ENCODE measurements at regions not wholly inside any gene's neighbourhood (a gene's known extent, or its start where the extent isn't known, plus 50 kb on each side); places are given as distances from the start of the nearest gene placed in this dataset.

- H3K4me2 ChIP-seq (ENCODE audit: low read length), result no peak overlapping the region
- H3K27me3 ChIP-seq (ENCODE audit: insufficient read depth, low read depth, low read length), result no peaks in the 10 kb centered on the region
- H3K79me2 ChIP-seq (replicated peaks; ENCODE audit: insufficient read depth, low read length), result no peaks in the 10 kb centered on the region
- no peaks in the 10 kb centered on the region for H3F3A ChIP-seq (ENCODE audit: insufficient read depth, low read length, poor library complexity, severe bottlenecking)
- no peak overlapping the region for H3K4me3 ChIP-seq (ENCODE audit: low read length)
- TF ChIP-seq REST (IDR thresholded peaks at IDR 0.05; ENCODE audit: borderline replicate concordance) (no peak), MXI1 (conservative IDR thresholded peaks at IDR 0.05; ENCODE audit: poor library complexity, severe bottlenecking) (no peak), RAD21 (conservative IDR thresholded peaks at IDR 0.05) (no peak), TAF1 (IDR thresholded peaks at IDR 0.05; ENCODE audit: low read depth) (no peak), SMC3 (conservative IDR thresholded peaks at IDR 0.05; ENCODE audit: poor library complexity) (no peak), CTCF (IDR thresholded peaks at IDR 0.05; ENCODE audit: poor library complexity, severe bottlenecking) (no peak), EP300 (conservative IDR thresholded peaks at IDR 0.05; ENCODE audit: poor library complexity, severe bottlenecking) (no peak), EZH2 (IDR thresholded peaks at IDR 0.05; ENCODE audit: borderline replicate concordance, insufficient read depth, low read length, poor library complexity, severe bottlenecking) (no peak), POLR2AphosphoS5 (IDR thresholded peaks at IDR 0.05) (no peak)
- H3K9me2 ChIP-seq (ENCODE audit: insufficient read depth, low read length), result no peaks in the 10 kb centered on the region
- H2AFZ ChIP-seq (ENCODE audit: low read depth, low read length), result no peak overlapping the region
- H3K9ac ChIP-seq (ENCODE audit: low read length), result no peak overlapping the region
- H3K27ac ChIP-seq (ENCODE audit: low read length), result no peak overlapping the region
- H3K9me3 ChIP-seq (ENCODE audit: low read length), result no peaks in the 10 kb centered on the region
- no peaks in the 10 kb centered on the region for H4K20me1 ChIP-seq (ENCODE audit: insufficient read depth)
- H3K36me3 ChIP-seq (ENCODE audit: insufficient read depth, low read length), result no peaks in the 10 kb centered on the region
Observed at GRCh38 chr9:102038006-102038405, 299.6 kb upstream of the GRIN3A start.

GRCh38 chr9:102035929-102036328 is 297.5 kb upstream of the GRIN3A start:
- Histone ChIP-seq H3K79me2 (replicated peaks; ENCODE audit: insufficient read depth, low read length) (no peaks in the 10 kb centered on the region), H3K9me2 (ENCODE audit: insufficient read depth, low read length) (no peaks in the 10 kb centered on the region), H4K20me1 (ENCODE audit: insufficient read depth) (no peaks in the 10 kb centered on the region), H3F3A (ENCODE audit: insufficient read depth, low read length, poor library complexity, severe bottlenecking) (no peaks in the 10 kb centered on the region), H3K27ac (ENCODE audit: low read length) (no peak overlapping the region), H3K36me3 (ENCODE audit: insufficient read depth, low read length) (no peaks in the 10 kb centered on the region), H2AFZ (ENCODE audit: low read depth, low read length) (no peak overlapping the region), H3K4me3 (ENCODE audit: low read length) (no peak overlapping the region), H3K4me2 (ENCODE audit: low read length) (no peak overlapping the region), H3K9ac (ENCODE audit: low read length) (no peak overlapping the region), H3K9me3 (ENCODE audit: low read length) (no peaks in the 10 kb centered on the region), H3K27me3 (ENCODE audit: insufficient read depth, low read depth, low read length) (no peaks in the 10 kb centered on the region)
- TF ChIP-seq CTCF (IDR thresholded peaks at IDR 0.05; ENCODE audit: poor library complexity, severe bottlenecking) (no peak), TAF1 (IDR thresholded peaks at IDR 0.05; ENCODE audit: low read depth) (no peak), EP300 (conservative IDR thresholded peaks at IDR 0.05; ENCODE audit: poor library complexity, severe bottlenecking) (no peak), REST (IDR thresholded peaks at IDR 0.05; ENCODE audit: borderline replicate concordance) (no peak), POLR2AphosphoS5 (IDR thresholded peaks at IDR 0.05) (no peak), RAD21 (conservative IDR thresholded peaks at IDR 0.05) (no peak), SMC3 (conservative IDR thresholded peaks at IDR 0.05; ENCODE audit: poor library complexity) (no peak), MXI1 (conservative IDR thresholded peaks at IDR 0.05; ENCODE audit: poor library complexity, severe bottlenecking) (no peak), EZH2 (IDR thresholded peaks at IDR 0.05; ENCODE audit: borderline replicate concordance, insufficient read depth, low read length, poor library complexity, severe bottlenecking) (no peak)

All from neural cell (in vitro differentiated cells).